ENCODE measurements at regions not wholly inside any gene's neighbourhood (a gene's known extent, or its start where the extent isn't known, plus 50 kb on each side); places are given as distances from the start of the nearest gene placed in this dataset.
"Not testable (repeated sequence)": the region's sequence is repeated elsewhere in the genome, so short reads cannot be mapped to it uniquely, and the experiment has no call there.

DNA sequence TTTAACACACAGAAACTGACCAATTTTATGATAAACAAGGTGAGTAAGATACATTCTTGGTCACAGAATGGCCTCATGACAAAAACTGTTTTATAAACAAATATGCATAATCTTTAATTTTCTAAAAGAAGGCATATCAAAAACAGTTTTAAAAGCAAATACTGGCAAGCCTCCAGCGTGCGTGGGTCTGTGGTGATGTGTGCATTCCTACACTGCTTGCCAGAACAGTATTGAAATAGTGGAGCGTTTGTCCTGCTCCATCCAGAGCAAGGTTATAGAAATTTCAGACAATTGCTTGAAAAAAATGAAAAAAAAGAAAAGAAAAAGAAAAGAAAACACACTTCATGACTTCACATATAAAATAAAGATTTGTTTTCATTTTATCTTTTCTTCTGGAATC lies 140.9 kb downstream of the MZT1 start:
- no peak for DNase-seq (ENCODE audit: low read depth)

DNA sequence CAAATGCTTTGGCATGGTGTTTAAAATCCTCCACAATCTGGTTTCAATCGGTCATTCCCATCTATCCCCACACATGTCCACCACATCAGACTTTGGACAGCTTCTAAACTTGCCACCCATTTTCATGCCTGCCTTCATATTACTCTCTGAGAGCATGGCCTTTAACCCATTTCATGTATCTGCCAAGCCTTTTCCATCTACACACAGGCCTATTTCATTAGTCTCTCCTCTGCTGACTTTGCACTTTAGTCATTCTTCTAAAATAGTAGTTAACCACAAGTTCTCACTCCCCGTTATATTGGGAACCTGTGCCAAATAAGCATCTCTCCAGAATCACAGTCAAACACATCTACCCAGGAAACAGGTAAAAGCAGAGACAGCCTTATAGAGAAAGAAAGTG lies 142.2 kb downstream of the MZT1 start:
- no peak for DNase-seq (ENCODE audit: low read depth)

DNA sequence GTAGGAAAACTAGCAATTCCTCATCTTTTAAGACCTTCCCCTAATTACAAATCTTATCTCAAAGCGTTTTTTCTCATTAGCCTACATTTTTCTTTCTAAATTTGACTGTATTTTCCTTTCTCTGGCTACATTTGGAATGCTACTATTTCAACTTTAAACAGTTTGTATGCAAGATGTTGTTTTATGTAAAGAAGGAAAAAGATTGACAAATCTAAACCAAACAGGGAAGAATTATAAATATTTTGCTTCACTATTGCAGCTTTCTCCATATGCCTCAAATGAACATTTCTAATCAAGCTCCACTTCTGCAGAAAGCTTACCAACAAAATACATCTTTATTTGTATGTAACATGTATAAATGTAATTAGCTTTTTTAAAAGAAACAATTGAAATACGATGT lies 156.2 kb downstream of the MZT1 start:
- DNase-seq (ENCODE audit: low read depth): no peak

DNA sequence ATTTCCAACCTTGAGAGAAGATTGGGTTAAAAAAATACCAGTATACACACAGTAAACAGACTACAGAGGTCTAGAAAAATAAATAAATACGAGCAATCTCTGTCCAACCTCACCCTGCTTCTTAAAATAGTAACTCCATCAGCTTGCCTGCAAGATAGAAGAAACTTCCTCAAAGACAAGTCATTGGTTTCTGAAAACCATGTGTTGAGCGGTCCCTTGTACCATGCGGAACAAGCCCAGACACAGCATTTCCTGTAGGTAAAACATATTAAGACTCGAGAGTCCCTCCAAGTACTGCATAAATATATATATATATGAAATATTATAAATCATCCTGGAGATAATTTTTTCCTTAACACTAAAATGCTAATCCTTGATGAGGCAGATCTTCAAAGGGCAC lies 157.4 kb downstream of the MZT1 start:
- no peak for DNase-seq (ENCODE audit: low read depth)

DNA sequence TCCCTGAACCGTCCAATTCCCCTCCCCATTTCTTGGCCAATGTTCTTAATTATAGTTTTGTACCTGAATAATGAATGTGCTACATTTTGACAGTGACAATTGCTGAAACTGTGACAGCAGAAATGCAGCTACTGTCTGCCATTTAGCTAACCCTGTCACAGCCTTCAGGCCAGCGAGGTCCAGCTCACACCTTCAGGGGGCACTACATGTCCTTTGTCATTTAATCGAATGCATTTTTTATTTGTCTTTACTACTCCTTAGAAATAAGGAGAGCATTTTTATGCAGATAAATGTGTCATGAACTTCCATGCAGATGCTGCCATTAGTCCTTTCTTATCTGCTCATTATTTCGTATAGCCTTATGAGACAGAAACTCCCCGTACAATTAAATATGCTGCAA lies 159.9 kb downstream of the MZT1 start:
- DNase-seq (ENCODE audit: low read depth): no peak

DNA sequence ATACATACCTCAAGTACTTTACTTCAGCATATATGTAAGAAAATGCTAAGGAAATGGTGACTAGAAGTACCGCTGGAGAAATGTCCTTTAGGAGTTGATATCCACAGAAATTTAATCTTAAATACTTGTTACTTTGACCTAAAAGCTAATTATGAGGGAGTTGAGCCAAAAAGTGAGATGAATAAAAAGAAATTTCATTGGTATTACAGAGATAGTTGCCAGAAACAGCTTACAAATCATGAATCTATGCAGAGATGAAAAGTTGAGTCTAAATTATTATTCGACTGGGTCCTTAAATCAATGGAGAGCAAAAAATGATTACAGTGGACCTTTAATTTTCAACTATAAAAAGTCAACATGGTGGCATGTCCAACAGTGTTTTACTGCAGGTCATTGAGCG lies 160.9 kb downstream of the MZT1 start:
- no peak for DNase-seq (ENCODE audit: low read depth)

DNA sequence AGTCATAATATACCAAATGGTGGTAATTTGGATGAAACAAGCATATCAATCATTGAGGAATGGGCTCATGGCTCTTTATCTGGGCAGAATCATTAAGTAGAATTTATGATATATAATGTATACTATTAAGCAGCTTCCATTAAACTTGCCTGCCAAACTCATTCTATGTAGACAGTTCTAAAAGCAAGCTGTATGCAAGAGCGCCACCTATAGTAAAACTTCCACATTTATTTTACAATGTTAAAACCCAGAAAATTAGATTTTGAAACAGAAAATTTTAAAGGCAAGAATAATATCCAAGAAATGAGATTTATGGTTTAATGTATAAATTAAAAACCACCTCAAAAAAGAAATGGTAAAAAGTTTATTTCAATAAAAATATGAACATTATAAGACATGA lies 161.5 kb downstream of the MZT1 start:
- DNase-seq (ENCODE audit: low read depth): peak; percentile 12

DNA sequence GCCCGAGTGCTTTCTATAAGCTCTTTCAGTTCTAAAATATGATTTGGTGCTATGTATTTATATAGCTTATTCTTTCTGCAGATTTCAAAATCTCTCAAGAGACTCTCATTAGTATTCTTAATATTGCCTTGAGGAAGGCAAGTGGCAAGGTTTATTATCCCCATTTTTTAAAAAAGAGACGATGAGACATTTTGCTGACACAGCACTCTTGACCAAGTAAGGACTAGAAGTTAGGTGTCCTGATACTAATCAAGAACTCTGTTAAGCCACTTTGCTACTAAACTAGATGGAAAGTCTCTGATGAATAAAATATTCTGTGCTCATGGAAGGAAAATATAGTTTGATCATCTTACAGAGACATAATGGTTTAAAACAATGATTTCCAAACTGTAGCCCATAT lies 164.7 kb downstream of the MZT1 start:
- DNase-seq (ENCODE audit: low read depth): no peak

DNA sequence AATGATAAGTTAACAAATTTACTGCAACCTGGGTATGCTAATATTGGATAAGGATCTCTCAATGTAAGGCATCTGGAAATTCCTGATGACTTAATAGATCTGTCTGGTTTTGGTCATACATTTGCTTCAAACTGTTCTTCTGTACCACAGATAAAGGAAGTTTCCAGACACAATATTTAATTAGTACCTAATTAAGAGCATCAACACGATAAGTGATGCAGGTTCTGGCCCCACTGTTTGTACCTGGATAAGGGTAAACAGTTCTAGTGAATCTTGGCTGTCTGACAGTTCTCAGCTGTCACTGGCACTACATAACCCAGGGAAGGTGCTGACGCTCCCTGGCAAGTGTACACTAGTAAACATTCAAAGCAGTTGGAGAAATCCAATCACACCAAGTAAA lies 165.6 kb downstream of the MZT1 start:
- no peak for DNase-seq (ENCODE audit: low read depth)

DNA sequence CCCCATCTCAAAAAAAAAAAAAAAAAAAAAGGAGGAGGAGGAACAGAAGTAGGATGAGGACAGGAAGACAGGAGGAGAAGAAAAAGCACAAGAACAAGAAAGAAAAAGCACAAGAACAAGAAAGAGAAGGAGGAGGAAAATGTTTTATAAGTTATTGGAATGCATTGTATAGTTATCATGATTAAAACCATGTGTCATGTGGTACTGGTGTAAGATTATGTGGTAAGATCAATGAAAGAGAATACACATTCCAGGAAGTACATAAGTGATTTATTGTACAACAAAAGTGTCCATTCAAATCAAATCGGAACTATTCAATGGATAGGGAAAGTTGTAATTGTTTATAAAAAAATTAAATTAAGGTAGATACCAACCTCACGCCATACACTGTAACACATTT lies 167.7 kb downstream of the MZT1 start:
- no peak for DNase-seq (ENCODE audit: low read depth)

DNA sequence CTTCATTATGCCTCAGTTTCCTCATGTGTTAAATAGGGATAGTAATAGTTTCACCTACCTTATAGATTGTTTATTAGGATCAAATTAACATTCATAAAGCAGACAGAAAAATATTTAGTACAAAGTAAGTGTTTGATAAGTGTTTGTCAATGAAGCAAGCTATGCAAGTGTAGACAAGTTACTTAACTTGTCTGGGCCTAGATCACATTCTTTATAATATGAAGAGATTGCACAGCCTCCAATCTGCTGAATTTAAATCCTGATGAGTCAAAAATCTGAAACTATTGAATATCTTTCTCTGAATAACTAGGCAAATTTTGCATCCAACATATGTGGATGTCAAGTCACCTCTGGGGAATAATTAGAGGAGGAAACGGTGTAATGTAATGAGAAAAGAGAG lies 170.5 kb downstream of the MZT1 start:
- no peak for DNase-seq (ENCODE audit: low read depth)

DNA sequence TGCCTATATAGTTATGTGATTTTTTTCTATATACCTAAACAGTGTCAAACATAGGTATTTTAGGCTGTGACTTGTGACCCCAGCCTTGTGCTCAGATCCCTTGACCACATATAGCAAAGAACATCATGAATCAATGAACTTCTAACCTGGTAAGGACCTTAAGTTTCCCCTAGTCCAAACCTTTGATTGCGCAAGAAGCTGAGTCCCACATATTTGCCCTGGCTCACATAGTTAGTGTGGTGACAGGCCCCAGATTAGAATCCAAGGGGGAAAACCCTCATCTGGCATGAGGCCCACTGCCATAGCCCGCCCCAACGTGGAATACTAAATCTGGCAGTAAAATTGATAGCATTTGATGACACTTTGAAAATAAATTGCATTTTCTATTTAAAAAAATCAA lies 171.8 kb downstream of the MZT1 start:
- DNase-seq (ENCODE audit: low read depth): no peak

DNA sequence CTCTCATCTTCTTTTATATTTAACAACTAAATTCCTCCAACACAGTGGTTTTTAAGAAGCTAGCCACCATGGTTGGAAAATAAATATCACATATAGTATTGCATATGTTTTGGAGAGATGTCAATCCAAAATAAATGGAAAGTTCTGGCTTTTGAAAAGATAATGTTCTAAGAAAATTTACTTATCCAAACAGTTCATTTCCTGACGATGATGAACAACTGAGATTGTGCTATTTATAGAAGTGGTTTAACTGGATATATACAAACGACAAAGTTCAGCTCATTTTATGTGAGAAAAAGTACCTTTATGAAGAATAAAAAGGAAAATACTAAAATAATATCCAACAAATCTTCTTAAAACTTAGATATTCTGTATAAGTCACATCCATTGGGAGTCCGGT lies 174.7 kb downstream of the MZT1 start:
- no peak for DNase-seq (ENCODE audit: low read depth)

DNA sequence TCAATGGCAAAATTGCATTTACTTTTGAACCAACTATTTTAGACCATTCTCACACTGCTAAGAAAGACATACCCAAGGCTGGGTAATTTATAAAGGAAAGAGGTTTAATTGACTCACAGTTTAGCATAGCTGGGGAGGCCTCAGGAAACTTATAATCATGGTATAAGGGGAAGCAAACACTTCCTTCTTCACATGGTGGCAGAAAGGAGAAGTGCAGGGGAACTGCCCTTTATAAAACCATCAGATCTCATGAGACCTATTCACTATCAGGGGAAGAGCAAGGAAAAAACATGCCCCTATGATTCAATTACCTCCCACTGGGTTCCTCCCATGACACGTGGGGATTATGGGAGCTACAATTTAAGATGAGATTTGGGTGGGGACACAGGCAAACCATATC lies 181.5 kb downstream of the MZT1 start:
- DNase-seq (ENCODE audit: low read depth): not testable (repeated sequence)

DNA sequence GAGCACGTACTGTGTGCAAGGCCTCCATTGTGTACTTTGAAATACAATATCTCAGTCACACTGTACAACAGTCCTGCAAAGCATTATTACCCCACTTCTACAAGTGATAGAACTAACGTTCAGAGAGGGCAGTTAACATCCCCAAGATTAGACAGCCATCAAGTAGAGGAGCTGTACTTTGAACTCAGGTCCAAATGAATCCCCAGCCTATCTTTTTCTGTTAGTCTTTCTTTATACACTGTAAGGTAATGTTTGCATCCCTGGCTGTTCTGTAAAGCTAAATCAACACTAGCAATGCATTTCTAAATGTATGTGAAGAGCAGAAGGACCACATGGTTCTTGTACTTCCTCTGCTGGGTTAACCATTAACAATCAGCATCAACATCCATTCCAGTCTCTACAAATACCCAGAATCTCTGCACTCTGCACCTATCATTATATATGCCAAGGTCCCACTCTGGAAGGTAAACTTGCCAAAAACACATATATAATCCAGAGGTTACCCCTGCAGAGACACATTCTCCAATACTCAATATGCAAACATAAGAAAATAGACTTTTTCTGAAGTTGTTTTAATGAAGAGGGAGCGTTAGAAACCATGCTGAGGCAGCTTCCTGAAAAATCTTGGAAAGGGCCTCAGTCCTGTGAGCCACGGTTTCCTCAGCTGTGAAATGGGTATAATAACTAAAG lies 182.3 kb downstream of the MZT1 start:
- no peak for DNase-seq (ENCODE audit: low read depth)

DNA sequence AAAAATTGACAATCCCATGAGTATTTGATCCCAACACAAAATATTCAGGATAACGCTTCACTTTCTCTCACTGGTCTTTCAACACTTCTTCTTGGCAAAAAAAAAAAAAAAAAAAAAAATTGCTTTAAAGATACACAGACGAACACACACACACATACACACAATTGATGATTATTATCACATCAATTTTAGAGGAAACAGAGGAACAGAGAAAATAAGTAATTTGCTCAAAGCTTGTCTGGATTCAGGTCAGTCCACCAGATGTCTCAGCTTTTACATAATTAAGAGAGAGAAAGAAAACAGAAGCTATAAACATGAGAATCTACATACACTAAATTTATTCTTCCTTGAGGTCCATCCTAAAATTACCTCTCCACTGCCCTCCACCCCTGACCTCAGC lies 183.4 kb downstream of the MZT1 start:
- no peak for DNase-seq (ENCODE audit: low read depth)

DNA sequence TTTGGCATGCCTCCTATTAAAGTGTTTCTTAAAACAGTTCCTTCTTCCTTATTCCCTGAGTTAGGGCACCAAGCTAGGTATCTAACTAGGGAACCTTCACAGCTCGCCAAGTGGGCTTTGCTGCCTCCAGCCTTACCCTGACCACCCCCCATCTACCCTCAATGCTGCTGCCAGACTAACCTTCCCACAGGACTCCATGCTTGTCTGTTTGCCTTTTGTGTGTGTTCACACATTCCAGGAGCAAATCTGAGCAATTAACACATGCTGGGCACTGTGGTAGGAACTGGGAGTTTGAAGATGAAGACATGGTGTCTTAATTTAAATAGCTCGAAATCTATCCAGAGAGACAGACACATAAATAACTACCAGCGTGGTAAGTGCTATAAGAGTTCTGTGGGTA lies 185.2 kb downstream of the MZT1 start:
- DNase-seq (ENCODE audit: low read depth): no peak

DNA sequence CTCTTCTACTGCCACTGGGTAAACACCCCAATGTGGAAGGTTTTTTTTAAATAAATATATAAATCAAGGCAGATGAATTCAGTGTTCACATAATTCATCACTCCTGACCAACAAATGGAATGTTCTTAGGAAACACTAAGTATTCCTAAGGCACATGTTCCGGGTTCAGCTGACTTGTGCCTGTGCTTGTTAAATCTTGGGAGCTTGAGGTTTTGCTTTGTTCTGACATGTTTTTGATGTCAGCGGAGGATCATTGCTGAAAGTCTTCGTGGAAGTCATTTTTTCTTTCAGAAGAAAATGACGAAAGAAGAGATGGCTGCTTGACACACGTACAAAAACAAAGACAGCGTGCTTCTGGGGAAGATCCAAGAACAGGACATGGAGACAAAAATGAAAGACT lies 185.8 kb downstream of the MZT1 start:
- no peak for DNase-seq (ENCODE audit: low read depth)

DNA sequence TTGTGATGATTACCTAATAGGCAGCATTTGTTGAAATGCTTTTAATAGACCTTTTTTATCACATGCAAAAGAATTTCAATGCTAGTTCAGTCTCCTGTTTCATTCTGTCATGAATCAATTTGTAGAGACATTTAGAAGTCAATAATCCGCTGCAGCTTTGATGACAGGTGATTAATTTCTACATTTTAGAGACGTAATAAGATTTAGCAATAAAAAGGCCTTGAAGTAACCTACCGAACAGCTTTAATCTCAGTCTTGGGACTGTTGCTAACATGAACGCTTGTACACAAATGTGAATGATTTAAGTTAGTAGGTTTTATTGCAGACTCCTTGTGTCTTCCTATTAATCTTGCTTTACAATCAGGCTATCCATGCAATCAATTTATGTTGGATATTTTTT lies 186.5 kb downstream of the MZT1 start:
- no peak for DNase-seq (ENCODE audit: low read depth)

DNA sequence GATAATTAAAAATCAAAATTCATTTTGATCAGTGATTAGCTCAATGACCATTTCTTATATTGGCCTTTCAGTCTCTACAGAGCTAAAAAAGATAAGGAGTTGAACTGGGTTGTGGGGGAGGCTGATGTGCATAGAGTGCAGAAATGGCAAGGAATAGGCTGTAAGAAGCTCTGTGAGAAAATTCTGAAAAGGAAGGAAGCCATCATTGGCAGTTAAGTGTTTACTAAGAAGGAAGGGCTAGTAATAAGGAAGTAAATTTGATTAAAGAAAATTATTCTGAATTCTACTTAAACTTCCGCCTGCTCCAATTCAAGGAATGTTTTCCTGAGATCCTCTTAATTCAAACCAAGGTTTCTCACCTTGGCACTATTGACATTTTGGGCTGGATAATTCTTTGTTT lies 187.5 kb downstream of the MZT1 start:
- no peak for DNase-seq (ENCODE audit: low read depth)

DNA sequence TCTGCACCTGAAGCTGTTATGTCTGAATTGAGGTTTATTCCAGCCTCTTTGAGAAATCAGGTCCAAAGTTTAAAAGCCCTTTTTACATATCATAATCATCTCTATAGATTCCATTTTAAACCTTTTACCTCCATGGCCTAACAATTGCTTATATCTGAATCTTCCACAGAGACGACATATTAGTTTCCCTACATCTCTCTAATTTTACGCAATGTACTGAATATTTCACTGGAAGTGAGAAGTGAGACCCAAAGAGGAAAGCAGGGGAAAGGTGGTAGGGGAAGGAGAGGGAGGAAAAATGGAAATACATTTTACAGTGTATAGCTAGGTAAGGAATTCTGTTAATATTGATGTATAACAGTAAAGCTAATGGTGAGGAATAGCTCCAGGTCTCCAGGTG lies 189.6 kb downstream of the MZT1 start:
- DNase-seq (ENCODE audit: low read depth): no peak

DNA sequence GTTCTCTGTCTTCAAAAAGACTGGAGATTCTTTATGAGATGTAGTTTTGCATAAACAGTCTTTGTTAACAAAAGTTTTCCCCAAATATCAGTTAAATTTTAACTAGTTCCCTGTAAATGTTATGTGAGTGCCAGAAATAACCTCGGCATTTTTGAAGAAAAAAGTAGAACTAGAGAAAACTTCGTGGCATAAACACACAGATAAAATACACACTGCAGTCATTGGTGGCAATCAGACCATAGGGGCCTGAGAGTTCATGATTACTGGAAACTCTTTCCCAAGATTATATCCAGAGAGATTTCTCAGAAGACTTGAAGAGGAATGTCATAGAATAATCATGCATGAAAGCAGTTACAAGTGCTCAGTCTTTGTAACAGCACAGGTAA lies 190.0 kb downstream of the MZT1 start:
- DNase-seq (ENCODE audit: low read depth): no peak

DNA sequence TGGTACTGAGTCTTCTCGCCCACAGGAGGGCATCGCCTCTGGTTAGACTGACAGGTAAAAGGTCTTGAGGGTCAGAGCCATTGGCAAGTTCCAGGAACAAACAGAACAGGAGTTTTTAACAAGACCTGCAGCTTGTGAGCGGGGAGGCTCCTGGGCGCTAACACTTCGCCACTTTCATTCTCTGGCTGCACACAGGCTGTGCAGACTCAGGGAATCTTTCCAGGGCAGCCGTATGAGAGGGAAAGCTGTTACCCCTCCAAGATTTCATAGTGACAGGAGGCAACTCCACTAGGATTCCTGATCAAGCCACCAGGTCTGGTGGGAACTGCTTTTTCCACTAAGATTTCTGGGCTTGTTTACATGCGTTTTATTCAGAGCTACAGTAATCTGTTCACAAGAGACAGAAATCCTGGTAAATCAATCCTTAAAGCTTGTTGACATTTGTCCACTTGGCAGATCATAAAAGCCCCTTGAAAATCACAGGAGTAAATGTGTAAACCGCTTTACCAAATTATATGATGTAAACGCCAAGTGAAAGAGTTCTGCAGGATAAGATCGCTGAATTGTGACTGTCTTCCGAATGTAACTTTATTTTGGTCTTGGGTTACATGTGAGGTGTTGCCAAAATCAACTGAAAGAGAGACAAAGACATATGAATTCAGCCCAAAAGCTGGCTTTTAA lies 190.6 kb downstream of the MZT1 start:
- no peak for DNase-seq (ENCODE audit: low read depth)

Data from RPMI7951 (cell line).